ENCODE measurements at regions not wholly inside any gene's neighbourhood (a gene's known extent, or its start where the extent isn't known, plus 50 kb on each side); places are given as distances from the start of the nearest gene placed in this dataset.
A peak's percentile ranks its signal among the peaks of the same experiment; 100 is the strongest.

GRCh38 chr5:15255576-15255975, 244.4 kb upstream of the FBXL7 start:
- H3K36me3 ChIP-seq: no peaks in the 10 kb centered on the region

GRCh38 chr5:15254607-15255006, 245.4 kb upstream of the FBXL7 start:
- no peak overlapping the region for H3K4me2 ChIP-seq
- H4K20me1 ChIP-seq: no peaks in the 10 kb centered on the region
- no peaks in the 10 kb centered on the region for H3K36me3 ChIP-seq
- H3K9ac ChIP-seq: no peak overlapping the region
- no peaks in the 10 kb centered on the region for H3K9me3 ChIP-seq
- H3K27ac ChIP-seq: no peak overlapping the region
- no peaks in the 10 kb centered on the region for H3K27me3 ChIP-seq
- H3K4me1 ChIP-seq: no peaks in the 10 kb centered on the region
- no peak overlapping the region for H3K4me3 ChIP-seq
- no peak for TF ChIP-seq Cebpa-rat (IDR thresholded peaks at IDR 0.05)

More at GRCh38 chr5:15255576-15255975, 244.4 kb upstream of the FBXL7 start:
- H3K4me2 ChIP-seq: no peak overlapping the region
- no peaks in the 10 kb centered on the region for H4K20me1 ChIP-seq
- H3K9me3 ChIP-seq: no peaks in the 10 kb centered on the region
- H3K27ac ChIP-seq: no peak overlapping the region
- no peak overlapping the region for H3K9ac ChIP-seq
- no peak for TF ChIP-seq Cebpa-rat (IDR thresholded peaks at IDR 0.05)
- no peaks in the 10 kb centered on the region for H3K27me3 ChIP-seq
- no peak overlapping the region for H3K4me3 ChIP-seq
- H3K4me1 ChIP-seq: no peaks in the 10 kb centered on the region

GRCh38 chr5:15252331-15252730, 247.6 kb upstream of the FBXL7 start:
- Histone ChIP-seq H3K4me2 (no peak overlapping the region), H4K20me1 (no peaks in the 10 kb centered on the region), H3K27me3 (no peaks in the 10 kb centered on the region), H3K4me3 (no peak overlapping the region), H3K36me3 (no peaks in the 10 kb centered on the region), H3K9me3 (no peaks in the 10 kb centered on the region), H3K9ac (no peak overlapping the region), H3K27ac (no peak overlapping the region), H3K4me1 (peaks cover 7% of the 10 kb centered on the region; the same call in 1 of the 2 replicates)
- TF ChIP-seq Cebpa-rat (IDR thresholded peaks at IDR 0.05): no peak

DNA sequence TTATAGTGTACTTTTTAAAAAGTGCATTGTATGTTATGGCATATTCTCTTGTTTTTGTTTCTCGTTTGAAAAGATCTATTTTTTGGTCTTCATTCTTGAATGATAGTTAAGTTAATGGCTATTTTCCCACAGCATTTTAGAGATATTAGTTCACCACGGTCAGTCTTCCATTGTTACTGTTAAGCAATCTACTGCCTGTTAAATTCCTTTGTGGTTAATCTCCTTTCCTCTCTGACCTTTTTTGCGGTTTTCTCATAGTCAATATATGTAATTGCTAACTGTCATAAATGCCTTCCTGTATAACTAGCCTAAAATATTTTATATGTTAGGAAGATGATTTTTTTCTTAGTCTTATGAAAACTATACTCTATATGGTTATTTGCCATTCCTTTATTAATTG, 250.8 kb upstream of the FBXL7 start:
- Histone ChIP-seq H3K9ac (no peak overlapping the region), H3K9me3 (peaks cover 17% of the 10 kb centered on the region), H3K27me3 (no peaks in the 10 kb centered on the region), H4K20me1 (no peaks in the 10 kb centered on the region), H3K4me3 (no peak overlapping the region), H3K27ac (no peak overlapping the region), H3K4me1 (peaks cover 7% of the 10 kb centered on the region; the same call in 1 of the 2 replicates), H3K4me2 (peak overlapping the region; percentile 25), H3K36me3 (no peaks in the 10 kb centered on the region)
- TF ChIP-seq Cebpa-rat (IDR thresholded peaks at IDR 0.05): no peak

DNA sequence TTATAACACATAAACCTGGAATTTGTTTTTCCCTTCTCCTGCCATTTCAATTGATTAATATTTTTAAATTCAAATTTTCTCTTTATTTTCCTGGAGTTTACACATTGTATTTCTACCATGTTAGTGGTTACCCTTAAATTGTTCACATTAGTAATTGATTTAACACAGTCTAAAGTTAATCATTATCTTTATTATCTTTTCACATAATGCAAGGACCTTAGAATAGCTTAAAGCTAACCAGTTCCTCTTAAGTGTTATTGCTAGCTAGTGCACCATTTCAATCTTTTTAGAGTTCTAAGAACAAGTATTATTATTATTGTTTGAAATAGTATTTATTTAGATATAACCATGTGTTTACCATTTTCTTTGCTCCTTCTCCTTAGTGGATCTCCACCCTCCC, 251.2 kb upstream of the FBXL7 start:
- peaks cover 7% of the 10 kb centered on the region; the same call in 1 of the 2 replicates for H3K4me1 ChIP-seq
- H3K4me3 ChIP-seq: no peak overlapping the region
- no peak overlapping the region for H3K27ac ChIP-seq
- H3K4me2 ChIP-seq: peak overlapping the region; percentile 25
- no peaks in the 10 kb centered on the region for H4K20me1 ChIP-seq
- no peak overlapping the region for H3K9ac ChIP-seq
- H3K27me3 ChIP-seq: no peaks in the 10 kb centered on the region
- H3K36me3 ChIP-seq: no peaks in the 10 kb centered on the region
- TF ChIP-seq Cebpa-rat (IDR thresholded peaks at IDR 0.05): no peak
- H3K9me3 ChIP-seq: peaks cover 17% of the 10 kb centered on the region

DNA sequence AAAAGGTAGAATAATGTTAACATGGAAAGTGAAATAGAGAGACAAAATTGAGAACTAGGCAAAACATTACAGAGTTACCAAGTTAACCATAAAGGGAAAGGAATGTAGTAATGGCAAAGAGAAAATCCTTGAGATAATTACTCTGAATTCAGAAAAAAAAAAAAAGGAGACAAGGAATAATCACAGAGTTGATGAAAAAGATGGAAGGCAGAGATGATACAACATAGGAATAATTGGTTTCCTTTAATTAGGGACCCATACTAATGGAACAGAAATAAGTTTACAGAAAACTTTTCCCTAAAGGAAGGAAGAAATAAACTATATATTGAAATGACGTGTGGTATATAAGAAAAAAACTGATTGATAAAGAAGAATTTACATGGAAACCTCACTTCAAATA, 254.1 kb upstream of the FBXL7 start:
- no peaks in the 10 kb centered on the region for H3K27me3 ChIP-seq
- no peaks in the 10 kb centered on the region for H4K20me1 ChIP-seq
- TF ChIP-seq Cebpa-rat (IDR thresholded peaks at IDR 0.05): no peak
- peaks cover 18% of the 10 kb centered on the region for H3K9me3 ChIP-seq
- H3K36me3 ChIP-seq: no peaks in the 10 kb centered on the region
- H3K27ac ChIP-seq: no peak overlapping the region
- no peak overlapping the region for H3K4me3 ChIP-seq
- H3K9ac ChIP-seq: no peak overlapping the region
- peaks cover 7% of the 10 kb centered on the region; the same call in 1 of the 2 replicates for H3K4me1 ChIP-seq
- no peak overlapping the region for H3K4me2 ChIP-seq

DNA sequence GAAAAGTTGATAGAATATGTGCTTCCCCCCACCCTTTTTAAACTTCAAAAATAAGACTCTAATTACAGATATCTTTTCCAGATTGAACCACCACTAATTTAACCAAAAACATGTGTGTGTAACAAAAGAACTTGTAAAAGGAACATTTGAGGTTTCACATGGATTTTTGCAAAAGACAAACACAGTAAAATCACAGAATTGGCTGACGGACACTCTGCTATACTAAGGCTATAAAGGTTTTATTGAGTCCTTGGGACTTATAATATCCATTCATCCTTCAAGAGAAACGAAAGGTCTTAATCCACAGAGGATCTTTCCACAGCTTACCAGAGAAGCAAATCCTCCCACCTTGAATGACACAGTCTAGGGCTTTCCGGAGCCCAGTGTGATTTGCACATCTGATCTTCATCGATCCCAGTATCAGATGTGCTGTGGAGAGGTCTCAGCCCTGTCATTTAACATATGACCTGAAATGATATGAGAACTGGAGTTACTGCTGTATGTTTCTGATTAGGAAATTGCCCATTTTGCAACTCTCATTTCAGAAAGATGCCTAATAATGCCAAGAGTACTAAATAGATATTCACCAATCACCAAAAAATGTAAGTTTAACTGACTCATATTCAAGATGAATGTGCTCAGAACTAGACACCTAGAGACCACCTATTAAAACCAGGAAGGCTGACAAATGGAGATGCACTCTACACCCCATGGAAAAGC, 256.5 kb upstream of the FBXL7 start:
- H3K9me3 ChIP-seq: peaks cover 32% of the 10 kb centered on the region
- no peaks in the 10 kb centered on the region for H3K27me3 ChIP-seq
- H3K4me2 ChIP-seq: no peak overlapping the region
- TF ChIP-seq Cebpa-rat (IDR thresholded peaks at IDR 0.05): no peak
- H4K20me1 ChIP-seq: no peaks in the 10 kb centered on the region
- no peak overlapping the region for H3K27ac ChIP-seq
- H3K4me3 ChIP-seq: no peak overlapping the region
- no peak overlapping the region for H3K9ac ChIP-seq
- H3K36me3 ChIP-seq: no peaks in the 10 kb centered on the region
- no peaks in the 10 kb centered on the region for H3K4me1 ChIP-seq

DNA sequence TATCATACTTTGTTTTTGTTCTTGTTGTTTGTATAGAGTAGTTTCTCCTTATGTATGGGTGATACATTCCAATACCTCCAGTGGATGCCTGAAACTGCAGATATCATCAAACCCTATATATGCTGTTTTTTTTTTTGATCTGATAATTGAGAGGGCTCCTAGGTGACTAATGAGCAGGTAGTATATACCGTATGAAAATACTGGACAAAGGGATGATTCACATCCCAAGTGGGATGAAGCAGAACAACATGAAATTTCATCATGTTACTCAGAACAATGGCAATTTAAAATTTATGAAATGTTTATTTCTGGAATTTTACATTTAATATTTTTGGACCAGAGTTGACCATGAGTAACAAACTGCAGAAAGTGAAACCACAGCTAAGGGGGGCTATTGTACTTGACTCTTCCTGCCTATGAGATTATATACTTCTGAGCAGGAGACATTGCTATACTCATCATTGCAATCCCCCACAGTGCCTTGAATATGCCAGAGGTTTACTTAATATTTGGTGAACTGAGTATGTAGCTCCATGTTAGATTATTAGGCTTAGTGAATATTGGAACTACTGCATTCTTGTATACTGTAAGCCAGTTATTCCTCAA, 258.7 kb upstream of the FBXL7 start:
- no peak overlapping the region for H3K4me3 ChIP-seq
- H3K4me2 ChIP-seq: no peak overlapping the region
- no peaks in the 10 kb centered on the region for H3K27me3 ChIP-seq
- no peaks in the 10 kb centered on the region for H3K36me3 ChIP-seq
- H4K20me1 ChIP-seq: no peaks in the 10 kb centered on the region
- TF ChIP-seq Cebpa-rat (IDR thresholded peaks at IDR 0.05): no peak
- H3K9ac ChIP-seq: no peak overlapping the region
- H3K27ac ChIP-seq: no peak overlapping the region
- peaks cover 27% of the 10 kb centered on the region for H3K9me3 ChIP-seq
- H3K4me1 ChIP-seq: no peaks in the 10 kb centered on the region

DNA sequence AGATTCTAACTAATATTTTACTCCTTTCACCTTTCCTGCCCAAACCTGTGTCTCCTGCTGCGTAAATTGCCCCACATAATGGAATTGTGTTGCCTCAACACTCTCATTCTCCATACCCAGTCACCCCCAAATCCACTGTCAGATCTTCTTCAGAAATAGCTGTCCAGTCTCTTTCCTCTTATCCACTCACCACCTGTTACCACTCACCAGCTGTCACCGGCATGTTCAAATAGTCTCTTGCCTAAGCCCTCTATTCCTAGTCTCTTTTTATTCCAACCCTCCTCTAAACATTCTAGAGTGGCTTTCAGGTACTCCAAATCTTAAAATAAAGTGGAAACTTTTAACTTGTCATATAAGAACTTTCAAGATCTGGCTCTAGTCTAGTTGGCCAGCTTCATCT, 262.0 kb upstream of the FBXL7 start:
- H3K9ac ChIP-seq: no peak overlapping the region
- no peaks in the 10 kb centered on the region for H3K4me1 ChIP-seq
- no peaks in the 10 kb centered on the region for H3K27me3 ChIP-seq
- H3K4me3 ChIP-seq: no peak overlapping the region
- peaks cover 15% of the 10 kb centered on the region for H3K9me3 ChIP-seq
- H3K36me3 ChIP-seq: no peaks in the 10 kb centered on the region
- no peak for TF ChIP-seq Cebpa-rat (IDR thresholded peaks at IDR 0.05)
- H3K27ac ChIP-seq: no peak overlapping the region
- H4K20me1 ChIP-seq: no peaks in the 10 kb centered on the region
- H3K4me2 ChIP-seq: no peak overlapping the region

- no peak for TF ChIP-seq Cebpa-rat (IDR thresholded peaks at IDR 0.05)
- Histone ChIP-seq H4K20me1 (no peaks in the 10 kb centered on the region), H3K9ac (no peak overlapping the region), H3K27ac (no peak overlapping the region), H3K4me1 (no peaks in the 10 kb centered on the region), H3K4me3 (no peak overlapping the region), H3K27me3 (no peaks in the 10 kb centered on the region), H3K9me3 (peaks cover 15% of the 10 kb centered on the region), H3K4me2 (no peak overlapping the region), H3K36me3 (no peaks in the 10 kb centered on the region)
Observed at GRCh38 chr5:15236911-15237508, 263.0 kb upstream of the FBXL7 start.
